GM12878 (cell line): ENCODE measurements at regions not wholly inside any gene's neighbourhood (a gene's known extent, or its start where the extent isn't known, plus 50 kb on each side); places are given as distances from the start of the nearest gene placed in this dataset.

ENCODE experiments used
- ATF3 ChIP-seq: IDR thresholded peaks from 2 replicates; pipeline ENCODE4 v1.6.1; 2011; ENCODE audit warnings: low read depth, mild to moderate bottlenecking, low read length, moderate library complexity, borderline replicate concordance; ENCODE audit errors: extremely low read depth
- ATF7 ChIP-seq: fragments of 450-650 bp; IDR thresholded peaks from 2 replicates; pipeline ENCODE4 v1.6.1; 2016; ENCODE audit warnings: low read depth, mild to moderate bottlenecking
- CHD4 ChIP-seq: fragments of 200-600 bp; sonication (generic); IDR thresholded peaks from 2 replicates; pipeline ENCODE4 v1.6.1; 2016; ENCODE audit warnings: mild to moderate bottlenecking
- EZH2 ChIP-seq: IDR thresholded peaks from 2 replicates; pipeline ENCODE4 v1.6.1; 2012; ENCODE audit warnings: low read depth, mild to moderate bottlenecking, control low read depth, inconsistent platforms, low read length, borderline replicate concordance; ENCODE audit not compliant: control insufficient read depth
- FOS ChIP-seq: IDR thresholded peaks from 3 replicates; pipeline ENCODE4 v1.6.1; 2011; ENCODE audit warnings: borderline replicate concordance; ENCODE audit not compliant: insufficient read length; ENCODE audit errors: extremely low read depth
- POU2F2 ChIP-seq: IDR thresholded peaks from 3 replicates; pipeline ENCODE4 v1.6.1; 2011; ENCODE audit warnings: low read depth, mild to moderate bottlenecking, low read length, borderline replicate concordance
- RAD21 ChIP-seq: IDR thresholded peaks from 2 replicates; pipeline ENCODE4 v1.6.1; 2011; ENCODE audit warnings: mild to moderate bottlenecking, low read depth, low read length, moderate library complexity; ENCODE audit not compliant: insufficient read depth
- REST ChIP-seq: IDR thresholded peaks from 2 replicates; pipeline ENCODE4 v1.6.1; 2012; ENCODE audit warnings: mild to moderate bottlenecking, low read depth, low read length
- USF1 ChIP-seq: IDR thresholded peaks from 2 replicates; pipeline ENCODE4 v1.6.1; 2011; ENCODE audit warnings: borderline replicate concordance, low read depth, mild to moderate bottlenecking, moderate library complexity, mixed read lengths, low read length; ENCODE audit not compliant: insufficient read depth; ENCODE audit errors: extremely low read length

- TF ChIP-seq USF1 (no peak), EZH2 (no peak), FOS (no peak), RAD21 (no peak), POU2F2 (no peak), CHD4 (no peak), REST (no peak), ATF3 (no peak), ATF7 (peak; percentile 44)
These were observed 92.9 kb upstream of the TOX2 start for GRCh38 chr20:43821795-43822194.
